Spleen (tissue), 7 donors: ENCODE measurements at regions not wholly inside any gene's neighbourhood (a gene's known extent, or its start where the extent isn't known, plus 50 kb on each side); places are given as distances from the start of the nearest gene placed in this dataset.

ENCODE experiments used
- POLR2AphosphoS5 ChIP-seq, 3 donors: sonication (generic); formaldehyde crosslinking; IDR thresholded peaks; one replicate each; pipeline ENCODE4 v1.5.1; 2017; ENCODE audit warnings: antibody characterized with exemption in 3 of 3
- TF ChIP-seq, protein P1 (sequence below), 11 experiments: fragments of 200-600 bp in 7 of 11; fragments of 450-650 bp in 4 of 11; sonication (generic) in 4 of 11; IDR thresholded peaks in 8 of 11; conservative IDR thresholded peaks in 3 of 11; 1 replicate in 7 of 11; 2 replicates in 4 of 11; pipeline versions ENCODE4 v1.4.0 to v1.8.0; 2016 to 2021; ENCODE audit warnings: antibody characterized with exemption in 11 of 11, inconsistent platforms in 4 of 11, mild to moderate bottlenecking in 1 of 11
- donor health status: DM: no; HTN: no; CAD: no; lungs with moderate emphysema.
- donor health status: DM: no; HTN: no; CAD: no.
- donor health status: DM: no; HTN: no; CAD: no.

DNA sequence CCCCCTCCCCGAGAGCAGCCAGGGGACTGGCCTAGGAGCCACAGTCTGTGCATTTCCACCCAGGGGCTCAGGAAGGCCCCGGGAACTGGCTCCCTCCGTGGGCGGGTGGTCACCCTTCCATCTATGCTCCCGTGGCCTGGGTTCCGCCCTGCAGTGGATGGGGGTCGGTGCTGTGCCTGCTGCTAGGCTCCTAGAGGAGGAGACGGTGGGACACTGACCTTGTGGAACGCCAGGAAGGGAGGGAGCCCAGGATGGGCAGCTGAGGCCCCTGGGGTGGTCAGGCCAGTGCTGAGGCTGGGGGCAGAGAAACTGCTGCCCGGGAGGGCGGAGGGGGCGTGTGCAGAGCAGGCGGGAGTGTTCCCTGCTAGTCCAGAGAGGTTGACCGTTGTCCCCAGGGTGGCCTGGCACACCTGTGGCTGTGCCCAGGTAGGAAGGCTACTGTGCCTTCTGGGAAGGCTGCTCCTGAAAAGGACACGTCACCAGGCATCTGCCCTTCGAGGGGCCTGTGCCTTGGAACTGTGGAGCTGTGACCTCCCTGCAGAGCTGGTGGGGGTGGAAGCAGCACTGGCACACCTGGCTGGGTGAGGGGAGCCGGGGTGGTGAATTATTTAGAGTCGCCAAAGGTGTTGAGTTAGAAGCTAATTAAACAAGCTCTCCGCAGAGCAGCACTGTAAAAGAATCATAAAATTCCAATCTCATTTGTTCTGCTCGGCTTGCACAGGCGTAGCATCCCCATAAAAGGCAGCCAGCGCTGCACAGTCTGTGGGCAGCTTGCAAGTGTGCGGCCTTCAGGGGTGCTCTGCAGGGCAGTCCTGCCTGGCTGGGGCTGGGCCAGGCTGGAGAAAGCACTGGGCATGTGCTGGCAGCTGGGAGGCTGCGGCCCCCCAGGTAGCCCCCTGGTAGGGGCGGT lies 145.1 kb downstream of the KIF26A start:
- TF ChIP-seq, protein P1, sequence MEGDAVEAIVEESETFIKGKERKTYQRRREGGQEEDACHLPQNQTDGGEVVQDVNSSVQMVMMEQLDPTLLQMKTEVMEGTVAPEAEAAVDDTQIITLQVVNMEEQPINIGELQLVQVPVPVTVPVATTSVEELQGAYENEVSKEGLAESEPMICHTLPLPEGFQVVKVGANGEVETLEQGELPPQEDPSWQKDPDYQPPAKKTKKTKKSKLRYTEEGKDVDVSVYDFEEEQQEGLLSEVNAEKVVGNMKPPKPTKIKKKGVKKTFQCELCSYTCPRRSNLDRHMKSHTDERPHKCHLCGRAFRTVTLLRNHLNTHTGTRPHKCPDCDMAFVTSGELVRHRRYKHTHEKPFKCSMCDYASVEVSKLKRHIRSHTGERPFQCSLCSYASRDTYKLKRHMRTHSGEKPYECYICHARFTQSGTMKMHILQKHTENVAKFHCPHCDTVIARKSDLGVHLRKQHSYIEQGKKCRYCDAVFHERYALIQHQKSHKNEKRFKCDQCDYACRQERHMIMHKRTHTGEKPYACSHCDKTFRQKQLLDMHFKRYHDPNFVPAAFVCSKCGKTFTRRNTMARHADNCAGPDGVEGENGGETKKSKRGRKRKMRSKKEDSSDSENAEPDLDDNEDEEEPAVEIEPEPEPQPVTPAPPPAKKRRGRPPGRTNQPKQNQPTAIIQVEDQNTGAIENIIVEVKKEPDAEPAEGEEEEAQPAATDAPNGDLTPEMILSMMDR (IDR thresholded peaks at IDR 0.05 in 8 of 11, conservative IDR thresholded peaks at IDR 0.05 in 3 of 11): no peak
- no peak for TF ChIP-seq POLR2AphosphoS5 (IDR thresholded peaks at IDR 0.05)
